ENCODE measurements at regions not wholly inside any gene's neighbourhood (a gene's known extent, or its start where the extent isn't known, plus 50 kb on each side); places are given as distances from the start of the nearest gene placed in this dataset.

DNA sequence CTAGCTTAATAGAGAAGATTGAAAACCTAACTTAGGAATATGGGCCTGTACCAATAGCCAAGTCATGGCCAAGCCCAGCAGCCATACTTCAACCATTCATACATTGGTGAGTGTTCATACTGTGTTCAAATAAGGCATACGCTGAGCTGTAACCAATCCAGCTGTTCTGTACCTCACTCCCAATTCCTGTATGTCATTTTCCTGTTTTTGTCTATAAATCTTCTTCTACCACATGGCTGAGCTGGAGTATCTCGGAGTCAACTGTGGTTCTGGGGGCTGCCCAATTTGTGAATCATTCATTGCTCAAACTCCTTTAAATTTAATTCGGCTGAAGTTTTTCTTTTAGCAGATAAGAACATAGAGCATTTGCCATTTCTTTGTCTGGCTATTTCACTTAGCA lies 195.3 kb upstream of the ANKRD50 start:
- TF ChIP-seq, protein P1, sequence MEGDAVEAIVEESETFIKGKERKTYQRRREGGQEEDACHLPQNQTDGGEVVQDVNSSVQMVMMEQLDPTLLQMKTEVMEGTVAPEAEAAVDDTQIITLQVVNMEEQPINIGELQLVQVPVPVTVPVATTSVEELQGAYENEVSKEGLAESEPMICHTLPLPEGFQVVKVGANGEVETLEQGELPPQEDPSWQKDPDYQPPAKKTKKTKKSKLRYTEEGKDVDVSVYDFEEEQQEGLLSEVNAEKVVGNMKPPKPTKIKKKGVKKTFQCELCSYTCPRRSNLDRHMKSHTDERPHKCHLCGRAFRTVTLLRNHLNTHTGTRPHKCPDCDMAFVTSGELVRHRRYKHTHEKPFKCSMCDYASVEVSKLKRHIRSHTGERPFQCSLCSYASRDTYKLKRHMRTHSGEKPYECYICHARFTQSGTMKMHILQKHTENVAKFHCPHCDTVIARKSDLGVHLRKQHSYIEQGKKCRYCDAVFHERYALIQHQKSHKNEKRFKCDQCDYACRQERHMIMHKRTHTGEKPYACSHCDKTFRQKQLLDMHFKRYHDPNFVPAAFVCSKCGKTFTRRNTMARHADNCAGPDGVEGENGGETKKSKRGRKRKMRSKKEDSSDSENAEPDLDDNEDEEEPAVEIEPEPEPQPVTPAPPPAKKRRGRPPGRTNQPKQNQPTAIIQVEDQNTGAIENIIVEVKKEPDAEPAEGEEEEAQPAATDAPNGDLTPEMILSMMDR (IDR thresholded peaks at IDR 0.05): no peak
- no peak for TF ChIP-seq POLR2AphosphoS5 (IDR thresholded peaks at IDR 0.05)
